ENCODE measurements at regions not wholly inside any gene's neighbourhood (a gene's known extent, or its start where the extent isn't known, plus 50 kb on each side); places are given as distances from the start of the nearest gene placed in this dataset.

GRCh38 chr7:49245062-49245461, 320.7 kb downstream of the CDC14C start:
- no peaks in the 10 kb centered on the region for H3K36me3 Mint-ChIP-seq (ENCODE audit: low read depth)
- H3K27ac Mint-ChIP-seq = no peak overlapping the region
- H3K4me3 Mint-ChIP-seq = no peak overlapping the region
- no peak for DNase-seq
- no peak for TF ChIP-seq CTCF (IDR thresholded peaks at IDR 0.05)
- H3K9me3 Mint-ChIP-seq = no peaks in the 10 kb centered on the region
- H3K27me3 Mint-ChIP-seq (ENCODE audit: low read depth, poor library complexity) = peaks cover 4% of the 10 kb centered on the region
- no peaks in the 10 kb centered on the region for H3K4me1 Mint-ChIP-seq

- no peak for TF ChIP-seq CTCF (IDR thresholded peaks at IDR 0.05)
- Mint-ChIP-seq H3K4me1 (no peaks in the 10 kb centered on the region), H3K27me3 (ENCODE audit: low read depth, poor library complexity) (peaks cover 4% of the 10 kb centered on the region), H3K27ac (no peak overlapping the region), H3K9me3 (no peaks in the 10 kb centered on the region), H3K4me3 (no peak overlapping the region), H3K36me3 (ENCODE audit: low read depth) (no peaks in the 10 kb centered on the region)
- no peak for DNase-seq
Observed at GRCh38 chr7:49247759-49248158, 323.4 kb downstream of the CDC14C start.

DNA sequence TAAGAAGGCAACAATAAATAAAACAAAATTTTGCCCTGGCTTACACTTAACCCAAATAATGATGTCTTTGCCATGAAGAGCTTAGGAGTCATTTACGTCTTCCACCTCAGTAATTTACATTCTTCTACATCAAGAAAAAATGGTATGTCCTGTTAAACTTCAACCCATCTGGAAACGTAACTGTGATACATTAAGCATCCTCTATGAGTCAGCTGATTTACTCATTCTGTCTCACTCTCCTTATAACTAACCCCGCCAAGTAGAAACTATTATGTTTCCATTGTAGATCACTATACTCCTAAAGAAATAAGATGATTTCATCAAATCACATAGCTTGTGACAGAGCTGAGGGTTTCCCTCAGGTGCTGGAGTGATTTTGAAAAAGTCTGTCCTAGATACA, 330.7 kb downstream of the CDC14C start:
- H3K27me3 Mint-ChIP-seq (ENCODE audit: low read depth, poor library complexity) = no peaks in the 10 kb centered on the region
- no peaks in the 10 kb centered on the region for H3K4me1 Mint-ChIP-seq
- no peak overlapping the region for H3K27ac Mint-ChIP-seq
- H3K36me3 Mint-ChIP-seq (ENCODE audit: low read depth) = no peaks in the 10 kb centered on the region
- DNase-seq = no peak
- no peaks in the 10 kb centered on the region for H3K9me3 Mint-ChIP-seq
- H3K4me3 Mint-ChIP-seq = no peak overlapping the region
- TF ChIP-seq CTCF (IDR thresholded peaks at IDR 0.05) = no peak

DNA sequence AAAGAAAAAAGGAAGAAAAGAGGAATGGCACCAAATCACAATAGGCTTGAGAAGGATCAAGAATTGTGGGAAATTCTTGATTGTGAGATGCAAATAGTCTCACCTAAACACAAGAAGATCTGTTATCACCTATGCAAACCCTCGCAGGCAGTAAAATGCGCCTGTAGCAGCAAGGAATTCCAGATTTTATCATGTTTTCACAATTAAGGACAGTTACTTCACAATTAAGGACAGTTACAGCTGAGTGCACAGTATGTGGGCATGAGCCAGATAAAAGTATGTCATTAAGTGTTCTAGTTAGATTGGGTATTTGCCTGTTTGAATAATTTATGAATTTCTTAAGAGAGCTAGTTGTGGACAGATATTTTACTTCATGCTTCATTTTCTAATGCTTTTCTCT, 336.2 kb downstream of the CDC14C start:
- Mint-ChIP-seq H3K36me3 (ENCODE audit: low read depth) (no peaks in the 10 kb centered on the region), H3K9me3 (no peaks in the 10 kb centered on the region), H3K4me1 (no peaks in the 10 kb centered on the region), H3K27ac (no peak overlapping the region), H3K27me3 (ENCODE audit: low read depth, poor library complexity) (peaks cover 4% of the 10 kb centered on the region), H3K4me3 (no peak overlapping the region)
- no peak for TF ChIP-seq CTCF (IDR thresholded peaks at IDR 0.05)
- DNase-seq = no peak

DNA sequence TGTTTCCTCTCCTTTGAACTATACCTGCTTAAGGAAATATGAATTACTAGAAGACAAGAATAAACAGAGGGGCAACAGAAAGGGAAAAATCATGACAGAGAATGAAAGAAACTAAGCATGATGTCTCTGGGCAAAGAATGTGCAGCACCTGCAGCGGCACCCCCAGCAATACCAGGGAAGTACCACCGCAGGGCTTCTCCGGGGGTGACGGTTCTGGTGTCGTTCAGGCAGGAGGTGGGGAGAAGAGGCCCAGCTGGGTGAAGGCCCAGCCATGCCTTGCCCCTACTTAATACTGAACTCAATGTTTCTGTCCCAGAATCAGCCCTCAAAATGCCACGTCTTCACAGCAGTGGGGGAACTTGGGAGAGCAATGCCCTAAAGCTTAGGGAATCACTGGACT, 337.6 kb downstream of the CDC14C start:
- Mint-ChIP-seq H3K4me3 (no peak overlapping the region), H3K9me3 (no peaks in the 10 kb centered on the region), H3K4me1 (no peaks in the 10 kb centered on the region), H3K27ac (no peak overlapping the region), H3K27me3 (ENCODE audit: low read depth, poor library complexity) (peaks cover 4% of the 10 kb centered on the region), H3K36me3 (ENCODE audit: low read depth) (no peaks in the 10 kb centered on the region)
- no peak for TF ChIP-seq CTCF (IDR thresholded peaks at IDR 0.05)
- DNase-seq = no peak

DNA sequence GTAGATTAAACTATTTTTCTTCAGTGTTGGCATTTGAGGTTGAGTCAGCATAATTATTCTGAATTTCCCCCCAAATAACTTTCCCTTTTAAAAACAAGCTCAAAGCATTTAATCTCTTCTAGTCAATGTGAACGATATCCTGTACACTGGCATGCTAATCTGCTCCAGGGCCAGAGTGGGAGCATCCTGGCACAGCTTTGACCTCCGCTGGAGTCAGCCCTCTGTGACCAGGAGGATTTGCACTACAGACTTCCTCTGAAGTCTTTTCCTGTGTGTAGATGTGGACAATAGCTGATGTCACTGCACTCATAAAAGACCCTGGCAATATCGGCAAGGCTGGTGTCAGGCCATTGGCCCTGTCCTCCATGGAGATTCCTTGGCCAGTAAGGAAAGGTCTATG, 340.2 kb downstream of the CDC14C start:
- TF ChIP-seq CTCF (IDR thresholded peaks at IDR 0.05) = no peak
- Mint-ChIP-seq H3K9me3 (no peaks in the 10 kb centered on the region), H3K27ac (no peak overlapping the region), H3K4me3 (no peak overlapping the region), H3K36me3 (ENCODE audit: low read depth) (no peaks in the 10 kb centered on the region), H3K27me3 (ENCODE audit: low read depth, poor library complexity) (peaks cover 7% of the 10 kb centered on the region), H3K4me1 (no peaks in the 10 kb centered on the region)
- DNase-seq = no peak
